NCI-H1436 (cell line): ENCODE measurements at regions not wholly inside any gene's neighbourhood (a gene's known extent, or its start where the extent isn't known, plus 50 kb on each side); places are given as distances from the start of the nearest gene placed in this dataset.
A peak's percentile ranks its signal among the peaks of the same experiment; 100 is the strongest.
"Not testable (repeated sequence)": the region's sequence is repeated elsewhere in the genome, so short reads cannot be mapped to it uniquely, and the experiment has no call there.

Experiments used
- DNase-seq: peaks from one replicate; lab custom pipeline; 2025; lab: John Stamatoyannopoulos, UW

DNA sequence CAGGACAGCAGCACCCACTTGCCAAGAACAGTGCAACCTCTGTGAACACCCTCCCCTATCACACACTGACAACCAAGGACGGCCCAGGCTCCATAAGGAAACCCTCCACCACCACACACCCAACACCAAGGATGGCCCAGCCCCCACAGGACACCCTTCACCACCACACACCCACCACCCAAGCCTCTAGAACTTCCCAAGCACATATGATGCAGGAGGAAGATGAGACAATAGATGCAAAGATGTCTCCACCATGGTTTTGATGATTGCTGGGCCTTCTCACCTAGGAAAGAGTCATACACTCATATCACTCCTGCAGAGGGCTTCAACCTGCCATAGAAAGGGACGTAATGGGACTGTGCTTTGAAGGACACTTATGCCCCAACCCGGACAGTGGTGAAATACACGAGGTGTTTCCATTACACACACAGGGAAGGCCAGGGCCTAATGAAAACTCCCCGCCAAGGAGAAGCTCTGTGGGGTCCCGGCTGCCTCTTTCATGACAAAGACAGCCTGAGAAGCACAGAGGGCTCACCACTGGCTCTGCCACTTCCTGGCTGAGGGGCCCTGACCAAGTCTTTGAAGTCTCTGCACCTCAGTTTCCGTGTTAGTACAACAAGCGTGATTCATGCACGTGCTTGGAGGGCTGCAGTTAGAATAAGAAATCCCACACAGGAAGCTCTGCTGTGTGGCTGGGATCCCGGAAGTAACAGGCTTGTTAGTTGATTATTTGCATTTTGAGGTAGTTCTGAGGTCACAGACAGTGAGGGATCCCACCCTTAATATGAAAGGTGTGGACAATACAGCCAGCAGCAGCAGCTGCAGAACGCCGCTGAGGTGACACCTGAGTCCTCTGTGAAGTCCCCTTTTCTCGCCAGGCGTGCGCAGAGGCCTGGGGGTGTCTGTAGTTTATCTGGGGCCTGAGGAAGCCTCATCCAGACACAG, 61.9 kb upstream of the ATP12A start:
- no peak for DNase-seq

DNA sequence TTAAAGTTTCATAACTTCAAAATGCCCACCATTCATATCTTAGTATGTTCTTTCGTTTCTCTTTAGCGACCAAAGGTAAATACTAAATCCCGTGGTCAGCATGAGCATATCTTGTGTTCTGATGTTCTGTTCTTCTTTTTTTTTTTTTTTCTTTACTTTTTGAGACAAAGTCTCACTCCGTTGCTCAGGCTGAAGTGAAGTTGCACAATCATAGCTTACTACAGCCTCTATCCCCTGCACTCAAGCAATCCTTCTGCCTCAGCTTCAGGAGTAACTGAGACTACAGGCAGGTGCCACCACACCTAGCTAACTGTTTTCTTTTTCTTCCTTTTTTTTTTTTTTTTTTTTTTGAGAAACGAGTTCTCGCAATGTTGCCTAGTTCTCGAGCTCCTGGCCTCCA, 60.9 kb upstream of the ATP12A start:
- DNase-seq: no peak

DNA sequence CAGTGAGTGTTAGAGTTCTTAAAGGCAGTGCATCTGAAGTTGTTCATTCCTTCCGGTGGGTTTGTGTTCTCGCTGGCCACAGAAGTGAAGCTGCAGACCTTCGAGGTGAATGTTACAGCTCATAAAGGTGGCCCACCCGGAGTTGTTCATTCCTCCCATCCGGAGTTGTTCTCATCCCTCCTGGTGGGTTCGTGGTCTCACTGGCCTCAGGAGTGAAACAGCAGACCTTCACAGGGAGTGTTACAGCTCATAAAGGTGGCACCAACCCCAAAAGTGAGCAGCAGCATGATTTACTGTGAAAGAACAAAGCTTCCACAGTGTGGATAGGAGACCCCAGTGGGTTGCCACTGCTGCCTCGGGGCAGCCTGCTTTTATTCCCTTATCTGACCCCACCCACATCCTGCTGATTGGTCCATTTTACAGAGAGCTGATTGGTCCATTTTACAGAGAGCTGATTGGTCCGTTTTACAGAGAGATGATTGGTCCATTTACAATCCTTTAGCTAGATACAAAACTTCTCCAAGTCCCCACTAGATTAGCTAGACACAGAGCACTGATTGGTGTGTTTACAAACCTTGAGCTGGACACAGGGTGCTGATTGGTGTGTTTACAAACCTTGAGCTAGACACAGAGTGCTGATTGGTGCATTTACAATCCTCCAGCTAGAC, 57.6 kb upstream of the ATP12A start:
- DNase-seq: not testable (repeated sequence)

DNA sequence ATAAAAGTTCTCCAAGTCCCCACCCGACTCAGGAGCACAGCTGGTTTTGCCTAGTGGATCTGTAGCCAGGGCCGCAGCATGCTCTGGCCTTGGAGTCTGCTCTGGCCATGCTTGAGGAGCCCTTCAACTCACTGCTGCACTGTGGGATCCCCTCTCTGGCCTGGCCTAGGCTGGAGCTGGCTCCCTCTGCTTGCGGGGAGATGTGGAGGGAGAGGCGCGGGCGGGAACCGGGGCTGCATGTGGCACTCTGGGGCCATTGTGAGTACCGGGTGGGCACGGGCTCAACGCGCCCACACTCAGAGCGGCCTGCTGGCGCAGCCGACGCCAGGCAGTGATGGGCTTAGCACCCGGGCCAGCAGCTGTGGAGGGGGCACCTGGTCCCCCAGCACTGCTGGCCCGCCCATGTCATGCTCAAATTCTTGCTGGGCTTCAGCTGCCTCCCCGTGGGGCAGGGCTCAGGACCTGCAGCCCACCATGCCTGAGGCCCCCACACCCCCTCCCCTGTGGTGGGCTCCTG, 57.0 kb upstream of the ATP12A start:
- DNase-seq: no peak

DNA sequence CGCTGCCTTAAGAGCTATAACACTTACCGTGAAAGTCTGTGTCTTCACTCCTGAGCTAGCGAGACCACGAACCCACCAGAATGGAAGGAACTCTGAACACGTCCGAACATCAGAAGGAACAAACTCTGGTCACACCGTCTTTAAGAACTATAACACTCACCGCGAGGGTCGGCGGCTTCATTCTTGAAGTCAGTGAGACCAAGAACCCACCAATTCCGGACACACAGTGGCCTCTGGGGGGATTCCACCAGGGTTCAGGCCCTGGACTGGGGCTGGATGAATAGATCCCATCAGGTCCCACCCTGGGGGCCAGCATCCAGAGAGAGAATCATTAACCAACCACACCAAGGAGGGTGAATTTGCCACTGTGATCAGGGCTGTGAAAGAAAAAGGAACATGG, 55.8 kb upstream of the ATP12A start:
- no peak for DNase-seq

DNA sequence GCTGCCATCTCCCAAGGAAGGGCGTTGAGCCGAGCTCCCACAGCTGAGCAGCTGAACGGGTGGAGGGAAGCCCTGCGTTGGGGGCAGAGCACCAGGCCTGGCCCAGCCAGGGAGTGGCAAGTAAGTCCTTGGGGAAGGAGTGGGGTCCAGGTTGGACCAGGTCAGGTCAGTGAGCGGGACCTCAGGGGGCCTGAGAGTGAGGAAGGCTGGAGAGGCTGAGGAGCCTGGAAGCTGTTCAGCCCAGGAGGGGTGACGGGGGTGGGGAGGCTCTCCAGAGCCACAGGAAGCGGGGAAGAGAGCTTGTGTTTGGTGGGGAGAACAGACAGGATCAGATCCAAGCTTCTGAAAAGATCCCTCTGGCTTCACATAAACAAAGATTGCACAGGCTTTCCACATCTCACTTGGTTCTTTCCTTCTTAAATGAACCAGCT, 55.4 kb upstream of the ATP12A start:
- no peak for DNase-seq

DNA sequence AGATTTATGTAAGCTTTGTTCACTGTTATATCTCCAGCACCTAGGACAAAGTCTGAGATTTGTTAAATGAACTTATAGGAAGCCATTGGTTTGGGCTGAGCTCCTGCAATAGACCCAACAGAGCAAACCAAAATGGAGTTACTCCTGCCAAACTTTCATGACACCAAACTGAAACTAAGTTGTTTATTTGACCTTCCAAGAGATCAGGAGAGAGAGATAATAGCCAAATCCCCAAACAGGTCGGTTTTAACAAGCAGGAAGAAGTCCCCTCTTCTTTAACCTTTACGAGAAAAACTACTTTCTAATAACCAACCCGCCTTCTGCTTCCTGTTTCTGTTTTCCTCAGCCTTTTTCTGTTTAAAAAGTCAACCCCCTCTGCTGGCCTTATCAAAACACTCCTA, 54.9 kb upstream of the ATP12A start:
- DNase-seq: no peak

DNA sequence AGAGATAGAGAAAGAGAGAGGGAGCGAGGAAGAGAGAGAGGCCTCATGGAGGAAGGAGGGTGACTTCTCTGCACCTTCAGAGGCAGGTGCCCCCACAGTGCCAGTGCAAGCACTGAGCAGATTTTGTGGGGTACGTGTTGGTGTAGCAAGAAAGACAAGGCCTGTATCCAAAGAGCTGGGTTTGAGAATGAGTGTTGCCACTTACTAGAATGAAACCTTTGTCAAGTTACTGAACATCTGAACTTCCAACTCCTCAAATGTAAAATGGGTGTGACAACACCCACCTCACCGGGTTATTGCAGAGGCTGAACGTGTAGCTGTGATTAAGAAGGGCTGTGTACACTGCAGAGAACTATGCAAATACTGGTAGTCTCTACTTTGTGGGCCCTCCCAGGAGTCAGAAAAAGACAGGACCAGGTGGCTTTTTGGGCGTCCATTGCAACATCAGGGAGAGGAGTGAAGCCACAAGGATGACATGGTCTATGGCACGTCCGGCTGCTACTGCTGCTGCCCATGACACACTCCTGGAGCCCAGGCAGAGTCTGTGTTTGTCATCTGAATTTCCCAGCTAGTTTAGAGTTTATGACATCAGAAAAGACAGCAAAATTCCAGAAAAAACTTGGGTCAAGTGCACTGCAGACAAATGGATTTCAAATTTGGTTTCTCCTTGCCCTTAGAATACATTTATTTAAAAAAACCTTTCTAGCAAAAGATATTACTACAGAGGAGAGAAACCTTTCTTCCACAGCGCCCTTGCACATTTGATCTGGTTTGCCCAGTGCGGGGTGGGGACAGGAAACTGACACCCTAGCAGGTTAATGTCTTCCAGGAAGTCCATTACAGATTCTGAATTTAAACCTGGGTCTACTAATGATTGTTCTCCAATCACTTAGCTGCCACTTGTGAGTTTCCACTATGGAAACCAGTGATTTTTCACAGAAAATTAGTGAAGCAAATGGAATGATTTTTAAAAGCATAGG, 54.0 kb upstream of the ATP12A start:
- no peak for DNase-seq

DNA sequence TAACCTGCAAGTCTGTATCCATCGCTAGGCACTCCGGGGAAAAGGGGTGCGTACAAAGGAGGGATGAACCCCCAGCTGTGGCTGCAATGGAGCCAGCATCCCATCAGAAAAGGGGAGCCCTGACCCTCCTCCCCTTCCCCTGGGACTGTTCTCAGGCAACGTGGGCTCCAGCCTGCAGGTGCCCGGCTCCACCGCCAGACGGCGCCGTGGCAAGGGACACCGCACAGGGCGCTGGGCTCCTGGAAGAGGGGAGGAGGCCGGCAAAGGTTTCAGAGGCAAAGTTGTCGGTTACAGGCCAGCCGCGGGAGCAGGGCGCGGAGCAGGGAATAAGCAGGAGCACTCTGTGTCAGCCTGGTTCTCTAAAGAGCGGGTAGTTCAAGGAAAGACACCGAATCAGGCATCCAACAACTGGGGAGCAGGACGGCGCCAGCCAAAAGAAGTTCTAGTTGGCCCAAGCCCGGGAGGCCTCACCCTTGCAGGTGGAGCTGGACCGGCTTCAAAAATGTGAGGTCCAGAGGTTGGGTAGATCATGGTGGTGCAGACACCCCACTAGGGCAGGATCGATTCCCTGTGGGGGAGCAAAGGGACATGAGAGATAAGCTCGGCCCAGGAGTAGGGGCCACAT, 53.0 kb upstream of the ATP12A start:
- no peak for DNase-seq

DNA sequence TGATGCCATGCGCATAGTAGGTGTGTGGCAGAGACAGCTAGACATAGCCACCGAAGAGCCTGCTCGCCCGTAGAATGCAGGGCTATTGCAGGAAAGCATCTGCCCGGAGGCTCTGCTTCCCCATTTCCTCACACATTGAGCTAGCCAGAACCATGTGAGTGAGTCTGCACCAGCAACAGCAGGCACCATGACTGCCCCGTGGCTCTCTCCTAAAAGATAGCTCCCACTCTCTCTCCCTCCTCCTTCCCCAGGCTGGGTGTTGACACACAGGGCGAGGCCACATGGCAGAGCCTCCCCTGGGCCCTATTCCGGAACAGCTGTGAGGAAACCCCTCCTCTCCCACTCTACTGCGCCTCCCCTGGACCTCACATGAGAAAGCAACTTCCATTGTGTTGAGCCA, 52.3 kb upstream of the ATP12A start:
- DNase-seq: peak; percentile 16

DNA sequence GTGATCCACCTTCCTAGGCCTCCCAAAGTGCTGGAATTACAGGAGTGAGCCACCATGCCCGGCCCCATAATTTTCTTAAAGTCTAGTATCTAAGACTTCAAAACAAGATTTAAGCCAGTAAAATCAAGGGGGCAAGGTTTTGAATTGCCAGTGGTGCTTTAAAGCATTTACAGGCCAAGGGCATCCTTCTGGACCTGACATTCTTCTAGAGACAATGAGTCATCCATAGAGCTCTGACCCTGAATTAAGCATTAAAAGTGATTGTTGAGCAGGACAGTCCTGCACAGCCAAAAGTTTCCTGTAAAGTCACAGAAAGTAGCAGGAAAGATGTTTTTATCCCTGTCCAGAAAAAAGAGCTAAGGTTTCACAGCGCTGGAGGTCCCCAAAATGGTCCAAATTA, 50.9 kb upstream of the ATP12A start:
- DNase-seq: no peak

DNA sequence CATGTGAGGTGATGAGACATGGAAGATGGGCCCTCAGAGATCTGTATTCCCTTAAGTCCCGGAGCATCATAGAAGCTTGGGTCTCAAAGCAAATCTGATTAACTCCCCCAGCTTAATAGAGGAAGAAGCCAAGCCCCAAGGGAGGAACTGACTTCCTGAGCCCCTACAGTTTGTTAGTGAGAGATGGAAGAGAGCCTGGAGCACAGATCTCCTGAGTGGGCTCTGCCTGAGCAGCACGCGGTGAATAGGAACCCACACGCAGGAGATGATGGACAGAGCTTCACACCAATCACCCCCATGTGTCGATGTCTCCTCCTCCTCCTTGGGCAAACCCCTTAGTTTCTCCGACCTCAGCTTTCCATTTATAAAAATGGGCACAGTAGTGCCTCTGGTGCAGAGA, 50.1 kb upstream of the ATP12A start:
- DNase-seq: no peak
